OCI-LY1 (cell line): ENCODE measurements at regions not wholly inside any gene's neighbourhood (a gene's known extent, or its start where the extent isn't known, plus 50 kb on each side); places are given as distances from the start of the nearest gene placed in this dataset.
"Not testable (repeated sequence)": the region's sequence is repeated elsewhere in the genome, so short reads cannot be mapped to it uniquely, and the experiment has no call there.

ENCODE experiments used
- H2AFZ ChIP-seq: fragments of 200-600 bp; sonication (generic), shearing (Covaris generic); 2 replicates; pipeline ENCODE4 v1.6.0; 2014; ENCODE audit warnings: antibody characterized with exemption, mild to moderate bottlenecking, low read length
- H3F3A ChIP-seq: fragments of 200-600 bp; sonication (generic), shearing (Covaris generic); 2 replicates; pipeline ENCODE4 v1.6.0; 2014; ENCODE audit warnings: mild to moderate bottlenecking, antibody characterized with exemption, low read length, moderate library complexity; ENCODE audit not compliant: insufficient read depth
- H3K27ac ChIP-seq: fragments of 200-600 bp; sonication (generic); 2 replicates; pipeline ENCODE4 v1.5.1; 2014; ENCODE audit warnings: low read length, mixed run types, mild to moderate bottlenecking, low read depth; ENCODE audit not compliant: poor library complexity, severe bottlenecking
- H3K27me3 ChIP-seq: fragments of 200-600 bp; sonication (generic); 2 replicates; pipeline ENCODE4 v1.6.0; 2014; ENCODE audit warnings: antibody characterized with exemption, mild to moderate bottlenecking, low read length, moderate library complexity; ENCODE audit not compliant: insufficient read depth
- H3K36me3 ChIP-seq: fragments of 200-600 bp; sonication (generic); 2 replicates; pipeline ENCODE4 v1.6.1; 2014; ENCODE audit warnings: mild to moderate bottlenecking, antibody characterized with exemption, low read length, moderate library complexity, mixed read lengths; ENCODE audit not compliant: insufficient read depth
- H3K4me1 ChIP-seq: fragments of 200-600 bp; sonication (generic); 2 replicates; pipeline ENCODE4 v1.5.1; 2014; ENCODE audit warnings: mild to moderate bottlenecking, low read length, moderate library complexity; ENCODE audit not compliant: insufficient read depth, severe bottlenecking
- H3K4me2 ChIP-seq: fragments of 200-600 bp; sonication (generic), shearing (Covaris generic); 2 replicates; pipeline ENCODE4 v1.6.1; 2014; ENCODE audit warnings: low read length
- H3K4me3 ChIP-seq: fragments of 200-600 bp; sonication (generic); 2 replicates; pipeline ENCODE4 v1.5.1; 2014; ENCODE audit warnings: low read length, low read depth, mild to moderate bottlenecking, mixed read lengths; ENCODE audit not compliant: poor library complexity, severe bottlenecking
- H3K79me2 ChIP-seq: fragments of 200-600 bp; shearing (Covaris generic); 2 replicates; pipeline ENCODE4 v1.6.1; 2016; ENCODE audit warnings: mixed run types, low read length, mixed read lengths; ENCODE audit not compliant: insufficient read depth
- H3K9ac ChIP-seq: fragments of 200-600 bp; sonication (generic), shearing (Covaris generic); 2 replicates; pipeline ENCODE4 v1.6.1; 2014; ENCODE audit warnings: mild to moderate bottlenecking, low read length, mixed read lengths
- H3K9me2 ChIP-seq: fragments of 200-600 bp; sonication (generic), shearing (Covaris generic); 2 replicates; pipeline ENCODE4 v1.6.1; 2014; ENCODE audit warnings: low read depth, mild to moderate bottlenecking, low read length, mixed read lengths
- H3K9me3 ChIP-seq: fragments of 200-600 bp; shearing (Covaris generic); 2 replicates; pipeline ENCODE4 v1.6.1; 2014; ENCODE audit warnings: low read length, mixed read lengths
- H4K20me1 ChIP-seq: fragments of 200-600 bp; sonication (generic), shearing (Covaris generic); 2 replicates; pipeline ENCODE4 v1.6.0; 2016; ENCODE audit warnings: mild to moderate bottlenecking, low read length; ENCODE audit not compliant: insufficient read depth
- CTCF ChIP-seq: fragments of 200-600 bp; sonication (generic), shearing (Covaris generic); IDR thresholded peaks from 2 replicates; pipeline ENCODE4 v1.5.1; 2017; ENCODE audit warnings: mild to moderate bottlenecking, antibody characterized with exemption, low read length, moderate library complexity, mixed read lengths
- EZH2 ChIP-seq: fragments of 200-600 bp; sonication (generic), shearing (Covaris generic); IDR thresholded peaks from 2 replicates; pipeline ENCODE4 v1.8.0; 2017; ENCODE audit warnings: borderline replicate concordance, mixed run types, mild to moderate bottlenecking, antibody characterized with exemption, low read length, moderate library complexity, mixed read lengths

GRCh38 chr3:72028307-72028706 is 243.4 kb upstream of the PROK2 start:
- H3K4me2 ChIP-seq, H3K9ac ChIP-seq, H3K36me3 ChIP-seq, H3K9me2 ChIP-seq, H4K20me1 ChIP-seq, H3K79me2 ChIP-seq, H3K9me3 ChIP-seq, H2AFZ ChIP-seq, H3K4me1 ChIP-seq, H3K27me3 ChIP-seq, H3F3A ChIP-seq, H3K4me3 ChIP-seq, H3K27ac ChIP-seq: not testable (repeated sequence)

GRCh38 chr3:72027728-72028127 is 242.8 kb upstream of the PROK2 start:
- H4K20me1 ChIP-seq, H3K27ac ChIP-seq, H2AFZ ChIP-seq, H3K36me3 ChIP-seq, H3K9me2 ChIP-seq, H3K27me3 ChIP-seq, H3K4me2 ChIP-seq, H3K4me1 ChIP-seq, H3F3A ChIP-seq, H3K4me3 ChIP-seq, H3K9ac ChIP-seq, H3K79me2 ChIP-seq, H3K9me3 ChIP-seq: not testable (repeated sequence)

- Histone ChIP-seq H3K9me2 (no peaks in the 10 kb centered on the region), H3K27ac (no peak overlapping the region), H2AFZ (no peak overlapping the region), H3K36me3 (no peaks in the 10 kb centered on the region), H3F3A (no peaks in the 10 kb centered on the region), H3K9me3 (no peaks in the 10 kb centered on the region), H3K9ac (no peak overlapping the region), H3K79me2 (no peaks in the 10 kb centered on the region), H4K20me1 (no peaks in the 10 kb centered on the region), H3K4me2 (no peak overlapping the region), H3K27me3 (no peaks in the 10 kb centered on the region), H3K4me1 (no peaks in the 10 kb centered on the region), H3K4me3 (no peak overlapping the region)
- no peak for TF ChIP-seq EZH2
- TF ChIP-seq CTCF = no peak
Measured at GRCh38 chr3:72022027-72022426, 237.1 kb upstream of the PROK2 start.

- no peaks in the 10 kb centered on the region for H3K36me3 ChIP-seq
- H3K4me1 ChIP-seq = no peaks in the 10 kb centered on the region
- no peaks in the 10 kb centered on the region for H3F3A ChIP-seq
- no peak overlapping the region for H3K27ac ChIP-seq
- no peaks in the 10 kb centered on the region for H3K79me2 ChIP-seq
- H3K9me2 ChIP-seq = no peaks in the 10 kb centered on the region
- no peaks in the 10 kb centered on the region for H4K20me1 ChIP-seq
- no peak overlapping the region for H3K9ac ChIP-seq
- H2AFZ ChIP-seq = no peak overlapping the region
- H3K27me3 ChIP-seq = no peaks in the 10 kb centered on the region
- no peak overlapping the region for H3K4me3 ChIP-seq
- TF ChIP-seq CTCF (no peak), EZH2 (no peak)
- H3K9me3 ChIP-seq = no peaks in the 10 kb centered on the region
- no peak overlapping the region for H3K4me2 ChIP-seq
Measured at GRCh38 chr3:72021531-72021930, 236.6 kb upstream of the PROK2 start.
